Gastrocnemius medialis (tissue), 4 donors: ENCODE measurements at regions not wholly inside any gene's neighbourhood (a gene's known extent, or its start where the extent isn't known, plus 50 kb on each side); places are given as distances from the start of the nearest gene placed in this dataset.

ENCODE experiments used
- ATAC-seq, 2 donors: fragments of 150-250 bp; one replicate each; pipeline ENCODE4 v1.9.1; 2016
- DNase-seq, 2 donors: peaks; one replicate each; pipeline ENCODE4 v3.0.0-alpha.2; 2019
- H3K27ac ChIP-seq, 4 donors: fragments of 200-600 bp; sonication (generic); 1 replicate in 1 of 4; 2 replicates in 3 of 4; pipeline ENCODE4 v1.5.1; 2016 to 2018; ENCODE audit warnings: mild to moderate bottlenecking in 2 of 4, moderate library complexity in 1 of 4
- H3K27me3 ChIP-seq, 3 donors: fragments of 200-600 bp; sonication (generic) in 2 of 3; 1 replicate in 1 of 3; 2 replicates in 2 of 3; pipeline versions ENCODE4 v1.5.1 to v1.6.0; 2016 to 2019; ENCODE audit warnings: mild to moderate bottlenecking in 1 of 3, moderate library complexity in 1 of 3
- H3K36me3 ChIP-seq, 2 donors: fragments of 200-600 bp; sonication (generic) in 1 of 2; one replicate each; pipeline ENCODE4 v1.5.1; 2017 to 2018
- H3K4me1 ChIP-seq, 2 donors: fragments of 200-600 bp; sonication (generic) in 1 of 2; one replicate each; pipeline ENCODE4 v1.5.1; 2016 to 2017; ENCODE audit warnings: mild to moderate bottlenecking in 2 of 2
- H3K4me3 ChIP-seq, 4 donors: fragments of 200-600 bp; sonication (generic) in 3 of 4; 1 replicate in 1 of 4; 2 replicates in 3 of 4; pipeline ENCODE4 v1.5.1; 2016 to 2019; ENCODE audit warnings: mild to moderate bottlenecking in 2 of 4
- H3K9me3 ChIP-seq, 3 donors: fragments of 200-600 bp; sonication (generic) in 2 of 3; 1 replicate in 1 of 3; 2 replicates in 2 of 3; pipeline ENCODE4 v1.5.1; 2016 to 2019
- POLR2A ChIP-seq, 2 donors: fragments of 450-650 bp; IDR thresholded peaks; one replicate each; pipeline ENCODE4 v1.6.1; 2017; ENCODE audit warnings: antibody characterized with exemption in 2 of 2, mild to moderate bottlenecking in 2 of 2, moderate library complexity in 2 of 2
- in situ Hi-C, 4 donors: fragments of 200-750 bp; cut with MboI; loops; one replicate each; pipeline versions ENCODE4 v1.15.0 to v1.8.0; 2017; ENCODE audit warnings: low sequenced_read_pairs in 4 of 4
- intact Hi-C: fragments of 100-400 bp; cut with DNase I; formaldehyde crosslinking; loops from one replicate; pipeline ENCODE4 v1.15.1; 2023; ENCODE audit warnings: low total_unique reads
- TF ChIP-seq, protein P1 (sequence below), 5 experiments: fragments of 450-650 bp in 3 of 5; fragments of 200-600 bp in 2 of 5; sonication (generic) in 2 of 5; IDR thresholded peaks in 4 of 5; conservative IDR thresholded peaks in 1 of 5; 1 replicate in 4 of 5; 2 replicates in 1 of 5; pipeline ENCODE4 v1.5.1; 2016 to 2019; ENCODE audit warnings: antibody characterized with exemption in 5 of 5, mild to moderate bottlenecking in 3 of 5, moderate library complexity in 3 of 5

- Histone ChIP-seq H3K9me3 (no peaks in the 10 kb centered on the region), H3K36me3 (no peaks in the 10 kb centered on the region), H3K4me1 (no peaks in the 10 kb centered on the region), H3K27me3 (no peaks in the 10 kb centered on the region), H3K4me3 (no peak overlapping the region), H3K27ac (no peak overlapping the region)
- TF ChIP-seq, protein P1, sequence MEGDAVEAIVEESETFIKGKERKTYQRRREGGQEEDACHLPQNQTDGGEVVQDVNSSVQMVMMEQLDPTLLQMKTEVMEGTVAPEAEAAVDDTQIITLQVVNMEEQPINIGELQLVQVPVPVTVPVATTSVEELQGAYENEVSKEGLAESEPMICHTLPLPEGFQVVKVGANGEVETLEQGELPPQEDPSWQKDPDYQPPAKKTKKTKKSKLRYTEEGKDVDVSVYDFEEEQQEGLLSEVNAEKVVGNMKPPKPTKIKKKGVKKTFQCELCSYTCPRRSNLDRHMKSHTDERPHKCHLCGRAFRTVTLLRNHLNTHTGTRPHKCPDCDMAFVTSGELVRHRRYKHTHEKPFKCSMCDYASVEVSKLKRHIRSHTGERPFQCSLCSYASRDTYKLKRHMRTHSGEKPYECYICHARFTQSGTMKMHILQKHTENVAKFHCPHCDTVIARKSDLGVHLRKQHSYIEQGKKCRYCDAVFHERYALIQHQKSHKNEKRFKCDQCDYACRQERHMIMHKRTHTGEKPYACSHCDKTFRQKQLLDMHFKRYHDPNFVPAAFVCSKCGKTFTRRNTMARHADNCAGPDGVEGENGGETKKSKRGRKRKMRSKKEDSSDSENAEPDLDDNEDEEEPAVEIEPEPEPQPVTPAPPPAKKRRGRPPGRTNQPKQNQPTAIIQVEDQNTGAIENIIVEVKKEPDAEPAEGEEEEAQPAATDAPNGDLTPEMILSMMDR (IDR thresholded peaks at IDR 0.05 in 4 of 5, conservative IDR thresholded peaks at IDR 0.05 in 1 of 5), result no peak
- no peak for TF ChIP-seq POLR2A (IDR thresholded peaks at IDR 0.05)
- ATAC-seq (no peak), DNase-seq (no peak)
- intact Hi-C loops (no loop called here), in situ Hi-C loops (no loop called here)
Observed at GRCh38 chr5:10157085-10157669, 92.5 kb downstream of the ATPSCKMT start.

DNA sequence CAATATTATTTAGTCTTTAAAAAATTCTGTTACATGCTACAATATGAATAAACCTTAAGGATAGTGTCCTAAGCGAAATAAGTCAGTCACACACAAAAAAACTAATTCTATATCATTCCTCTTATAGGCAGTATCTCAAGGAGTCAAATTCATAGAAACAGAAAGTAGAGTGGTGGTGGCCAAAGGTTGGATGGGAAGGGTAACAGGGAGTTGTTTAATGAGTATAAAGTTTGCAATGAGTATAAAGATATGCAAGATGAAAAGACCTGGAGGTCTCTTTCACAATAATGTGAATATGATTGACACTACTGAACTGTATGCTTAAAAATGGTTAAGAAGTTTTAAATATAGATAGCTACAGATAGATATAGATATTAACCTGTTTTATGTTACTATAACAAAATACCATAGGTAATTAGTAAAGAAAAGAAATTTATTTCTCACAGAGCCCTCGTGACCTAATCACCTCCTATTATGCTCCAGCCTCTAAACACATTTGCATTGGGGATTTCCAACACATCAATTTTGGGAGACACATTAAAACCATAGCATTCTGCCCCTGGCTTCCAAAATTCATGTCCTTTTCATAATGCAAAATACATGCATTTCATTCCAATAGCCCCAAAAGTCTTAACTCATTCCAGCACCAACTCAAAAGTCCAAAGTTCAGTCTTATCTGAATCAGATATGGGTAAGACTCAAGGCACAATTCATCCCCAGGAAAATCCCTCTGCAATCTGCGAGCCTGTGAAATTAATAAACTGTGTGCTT lies 93.6 kb downstream of the ATPSCKMT start:
- no peaks in the 10 kb centered on the region for H3K27me3 ChIP-seq

GRCh38 chr5:10153808-10154537 lies 95.7 kb downstream of the ATPSCKMT start:
- Histone ChIP-seq H3K9me3 (no peaks in the 10 kb centered on the region), H3K27me3 (no peaks in the 10 kb centered on the region), H3K36me3 (no peaks in the 10 kb centered on the region), H3K4me3 (no peak overlapping the region), H3K27ac (no peak overlapping the region), H3K4me1 (no peaks in the 10 kb centered on the region)
- ATAC-seq (no peak), DNase-seq (no peak)
- intact Hi-C loops (no loop called here), in situ Hi-C loops (no loop called here)
- no peak for TF ChIP-seq POLR2A (IDR thresholded peaks at IDR 0.05)
- TF ChIP-seq, protein P1 (IDR thresholded peaks at IDR 0.05 in 4 of 5, conservative IDR thresholded peaks at IDR 0.05 in 1 of 5), result no peak

More for the DNA sequence above, 93.6 kb downstream of the ATPSCKMT start:
- DNase-seq (no peak), ATAC-seq (no peak)
- intact Hi-C loops, result no loop called here
- no peak overlapping the region for H3K4me3 ChIP-seq
- H3K4me1 ChIP-seq, result no peaks in the 10 kb centered on the region
- no peak overlapping the region for H3K27ac ChIP-seq
- no peaks in the 10 kb centered on the region for H3K9me3 ChIP-seq
- TF ChIP-seq POLR2A (IDR thresholded peaks at IDR 0.05), result no peak
- TF ChIP-seq, protein P1 (IDR thresholded peaks at IDR 0.05 in 4 of 5, conservative IDR thresholded peaks at IDR 0.05 in 1 of 5), result no peak
- no peaks in the 10 kb centered on the region for H3K36me3 ChIP-seq
- in situ Hi-C loops, result no loop called here

DNA sequence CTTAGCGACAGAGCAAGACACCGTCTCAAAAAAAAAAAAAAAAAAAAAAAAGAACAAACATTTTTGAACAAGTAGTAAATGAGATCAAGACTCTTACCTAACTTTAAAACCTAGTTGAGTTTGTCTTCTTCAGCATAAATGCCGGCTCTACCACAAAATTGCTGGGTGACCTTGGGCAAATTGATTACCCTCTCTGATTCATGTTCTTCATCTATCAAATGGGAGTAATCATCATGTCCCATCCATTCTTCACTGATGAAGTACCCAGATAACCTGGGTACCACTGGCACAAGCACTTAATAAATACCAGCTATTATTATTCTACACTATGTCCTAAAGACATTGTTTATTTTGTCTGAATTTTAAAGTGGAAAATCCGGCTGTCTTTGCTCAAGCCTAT lies 96.3 kb downstream of the ATPSCKMT start:
- intact Hi-C loops, result no loop called here
- TF ChIP-seq, protein P1 (IDR thresholded peaks at IDR 0.05 in 4 of 5, conservative IDR thresholded peaks at IDR 0.05 in 1 of 5), result no peak
- no peak for TF ChIP-seq POLR2A (IDR thresholded peaks at IDR 0.05)
- DNase-seq (no peak), ATAC-seq (no peak)
- H3K9me3 ChIP-seq, result no peaks in the 10 kb centered on the region
- H3K36me3 ChIP-seq, result no peaks in the 10 kb centered on the region
- H3K27ac ChIP-seq, result no peak overlapping the region
- H3K4me1 ChIP-seq, result no peaks in the 10 kb centered on the region
- no peak overlapping the region for H3K4me3 ChIP-seq
- no peaks in the 10 kb centered on the region for H3K27me3 ChIP-seq
- in situ Hi-C loops, result no loop called here
